Vagina (tissue), 2 donors: ENCODE measurements at regions not wholly inside any gene's neighbourhood (a gene's known extent, or its start where the extent isn't known, plus 50 kb on each side); places are given as distances from the start of the nearest gene placed in this dataset.

Experiments used
- POLR2AphosphoS5 ChIP-seq, 2 donors: sonication (generic); formaldehyde crosslinking; IDR thresholded peaks; one replicate each; pipeline ENCODE4 v1.9.0; 2017; ENCODE audit warnings: antibody characterized with exemption in 2 of 2, mild to moderate bottlenecking in 2 of 2, low read depth in 1 of 2; ENCODE audit not compliant: insufficient read depth in 1 of 2
- TF ChIP-seq, protein P1 (sequence below), 3 experiments: fragments of 450-650 bp in 2 of 3; fragments of 200-600 bp in 1 of 3; sonication (generic) in 1 of 3; IDR thresholded peaks; one replicate each; pipeline ENCODE4 v1.5.1; 2017 to 2019; ENCODE audit warnings: antibody characterized with exemption in 3 of 3, mild to moderate bottlenecking in 2 of 3, moderate library complexity in 2 of 3

DNA sequence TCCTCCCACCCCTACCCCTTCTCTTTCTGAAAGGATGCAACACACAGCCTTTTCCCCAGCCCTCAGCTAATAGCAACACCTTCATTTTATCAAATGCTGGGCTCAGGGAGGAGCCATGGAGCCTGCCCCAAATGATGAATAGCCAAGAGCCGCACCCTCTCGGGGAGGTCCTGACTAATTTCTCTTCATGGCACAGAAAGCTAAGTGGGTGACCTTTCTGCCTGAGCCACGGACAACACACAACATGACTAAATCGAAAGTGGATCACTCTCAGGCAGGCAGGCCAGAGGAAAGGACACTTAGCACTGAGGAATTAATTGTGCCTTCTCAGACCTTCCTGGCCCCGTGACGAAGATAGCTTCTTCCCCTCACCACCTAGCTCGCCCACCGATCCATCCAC is 165.1 kb upstream of the RAI2 start:
- TF ChIP-seq, protein P1, sequence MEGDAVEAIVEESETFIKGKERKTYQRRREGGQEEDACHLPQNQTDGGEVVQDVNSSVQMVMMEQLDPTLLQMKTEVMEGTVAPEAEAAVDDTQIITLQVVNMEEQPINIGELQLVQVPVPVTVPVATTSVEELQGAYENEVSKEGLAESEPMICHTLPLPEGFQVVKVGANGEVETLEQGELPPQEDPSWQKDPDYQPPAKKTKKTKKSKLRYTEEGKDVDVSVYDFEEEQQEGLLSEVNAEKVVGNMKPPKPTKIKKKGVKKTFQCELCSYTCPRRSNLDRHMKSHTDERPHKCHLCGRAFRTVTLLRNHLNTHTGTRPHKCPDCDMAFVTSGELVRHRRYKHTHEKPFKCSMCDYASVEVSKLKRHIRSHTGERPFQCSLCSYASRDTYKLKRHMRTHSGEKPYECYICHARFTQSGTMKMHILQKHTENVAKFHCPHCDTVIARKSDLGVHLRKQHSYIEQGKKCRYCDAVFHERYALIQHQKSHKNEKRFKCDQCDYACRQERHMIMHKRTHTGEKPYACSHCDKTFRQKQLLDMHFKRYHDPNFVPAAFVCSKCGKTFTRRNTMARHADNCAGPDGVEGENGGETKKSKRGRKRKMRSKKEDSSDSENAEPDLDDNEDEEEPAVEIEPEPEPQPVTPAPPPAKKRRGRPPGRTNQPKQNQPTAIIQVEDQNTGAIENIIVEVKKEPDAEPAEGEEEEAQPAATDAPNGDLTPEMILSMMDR (IDR thresholded peaks at IDR 0.05): no peak
- no peak for TF ChIP-seq POLR2AphosphoS5 (IDR thresholded peaks at IDR 0.05; ENCODE audit: insufficient read depth in 1 of 2, low read depth in 1 of 2)
